ENCODE measurements at regions not wholly inside any gene's neighbourhood (a gene's known extent, or its start where the extent isn't known, plus 50 kb on each side); places are given as distances from the start of the nearest gene placed in this dataset.
"Not testable (repeated sequence)": the region's sequence is repeated elsewhere in the genome, so short reads cannot be mapped to it uniquely, and the experiment has no call there.

DNA sequence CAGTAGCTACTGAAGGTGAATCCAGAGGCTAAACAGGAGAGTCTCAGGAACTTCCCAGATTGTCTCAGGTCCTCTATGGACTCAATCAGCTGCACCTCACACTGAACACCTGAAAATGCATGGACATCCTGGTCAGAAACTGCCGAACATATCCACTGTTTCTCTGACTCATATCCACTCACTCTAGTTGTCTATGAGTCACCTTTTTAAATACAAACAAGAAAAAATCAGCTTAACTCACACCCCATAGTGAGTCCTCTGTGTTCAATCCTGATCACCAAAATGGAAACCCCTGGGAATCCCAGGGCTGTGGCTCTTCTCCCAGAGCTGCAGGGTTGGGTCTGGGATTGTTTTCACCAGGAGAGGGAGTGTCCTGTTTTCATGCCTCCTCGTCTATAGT is 556.7 kb downstream of the TMEM121 start (continued):
- TF ChIP-seq, protein P1, sequence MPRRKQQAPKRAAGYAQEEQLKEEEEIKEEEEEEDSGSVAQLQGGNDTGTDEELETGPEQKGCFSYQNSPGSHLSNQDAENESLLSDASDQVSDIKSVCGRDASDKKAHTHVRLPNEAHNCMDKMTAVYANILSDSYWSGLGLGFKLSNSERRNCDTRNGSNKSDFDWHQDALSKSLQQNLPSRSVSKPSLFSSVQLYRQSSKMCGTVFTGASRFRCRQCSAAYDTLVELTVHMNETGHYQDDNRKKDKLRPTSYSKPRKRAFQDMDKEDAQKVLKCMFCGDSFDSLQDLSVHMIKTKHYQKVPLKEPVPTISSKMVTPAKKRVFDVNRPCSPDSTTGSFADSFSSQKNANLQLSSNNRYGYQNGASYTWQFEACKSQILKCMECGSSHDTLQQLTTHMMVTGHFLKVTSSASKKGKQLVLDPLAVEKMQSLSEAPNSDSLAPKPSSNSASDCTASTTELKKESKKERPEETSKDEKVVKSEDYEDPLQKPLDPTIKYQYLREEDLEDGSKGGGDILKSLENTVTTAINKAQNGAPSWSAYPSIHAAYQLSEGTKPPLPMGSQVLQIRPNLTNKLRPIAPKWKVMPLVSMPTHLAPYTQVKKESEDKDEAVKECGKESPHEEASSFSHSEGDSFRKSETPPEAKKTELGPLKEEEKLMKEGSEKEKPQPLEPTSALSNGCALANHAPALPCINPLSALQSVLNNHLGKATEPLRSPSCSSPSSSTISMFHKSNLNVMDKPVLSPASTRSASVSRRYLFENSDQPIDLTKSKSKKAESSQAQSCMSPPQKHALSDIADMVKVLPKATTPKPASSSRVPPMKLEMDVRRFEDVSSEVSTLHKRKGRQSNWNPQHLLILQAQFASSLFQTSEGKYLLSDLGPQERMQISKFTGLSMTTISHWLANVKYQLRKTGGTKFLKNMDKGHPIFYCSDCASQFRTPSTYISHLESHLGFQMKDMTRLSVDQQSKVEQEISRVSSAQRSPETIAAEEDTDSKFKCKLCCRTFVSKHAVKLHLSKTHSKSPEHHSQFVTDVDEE (CRISPR knock-in tag; IDR thresholded peaks at IDR 0.05) = no peak
- TF ChIP-seq PPARA (CRISPR knock-in tag; IDR thresholded peaks at IDR 0.05; ENCODE audit: borderline replicate concordance) = no peak

DNA sequence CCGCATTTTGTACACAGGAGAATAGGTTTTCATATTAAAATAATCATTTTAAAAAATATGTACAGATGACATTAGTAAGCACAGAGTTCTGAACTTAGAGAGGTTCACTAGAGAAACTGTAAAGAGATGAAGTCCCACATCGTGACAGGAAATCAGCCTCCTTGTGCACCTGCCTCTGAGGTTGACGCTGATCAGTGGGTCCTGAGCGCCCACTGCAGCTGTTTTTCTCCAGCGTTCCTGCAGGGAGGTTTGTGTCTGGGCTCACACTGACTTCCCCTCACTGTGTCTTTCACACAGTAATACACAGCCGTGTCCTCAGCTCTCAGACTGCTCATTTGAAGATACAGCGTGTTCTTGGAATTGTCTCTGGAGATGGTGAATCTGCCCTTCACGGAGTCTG is 561.5 kb downstream of the TMEM121 start:
- TF ChIP-seq, protein P2, sequence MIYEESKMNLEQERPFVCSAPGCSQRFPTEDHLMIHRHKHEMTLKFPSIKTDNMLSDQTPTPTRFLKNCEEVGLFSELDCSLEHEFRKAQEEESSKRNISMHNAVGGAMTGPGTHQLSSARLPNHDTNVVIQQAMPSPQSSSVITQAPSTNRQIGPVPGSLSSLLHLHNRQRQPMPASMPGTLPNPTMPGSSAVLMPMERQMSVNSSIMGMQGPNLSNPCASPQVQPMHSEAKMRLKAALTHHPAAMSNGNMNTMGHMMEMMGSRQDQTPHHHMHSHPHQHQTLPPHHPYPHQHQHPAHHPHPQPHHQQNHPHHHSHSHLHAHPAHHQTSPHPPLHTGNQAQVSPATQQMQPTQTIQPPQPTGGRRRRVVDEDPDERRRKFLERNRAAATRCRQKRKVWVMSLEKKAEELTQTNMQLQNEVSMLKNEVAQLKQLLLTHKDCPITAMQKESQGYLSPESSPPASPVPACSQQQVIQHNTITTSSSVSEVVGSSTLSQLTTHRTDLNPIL (CRISPR knock-in tag; IDR thresholded peaks at IDR 0.05; ENCODE audit: low read depth) = no peak
- no peak for TF ChIP-seq ZNF8 (CRISPR knock-in tag; IDR thresholded peaks at IDR 0.05)
- no peak for TF ChIP-seq TCF4 (CRISPR knock-in tag; IDR thresholded peaks at IDR 0.05; ENCODE audit: borderline replicate concordance)
- no peak for TF ChIP-seq ESRRG (CRISPR knock-in tag; IDR thresholded peaks at IDR 0.05)
- TF ChIP-seq RARB (CRISPR knock-in tag; IDR thresholded peaks at IDR 0.05) = no peak
- TF ChIP-seq ARNTL (CRISPR knock-in tag; IDR thresholded peaks at IDR 0.05; ENCODE audit: borderline replicate concordance, low read depth) = no peak
- TF ChIP-seq ZNF70 (CRISPR knock-in tag; IDR thresholded peaks at IDR 0.05) = no peak
- no peak for TF ChIP-seq ZFP30 (CRISPR knock-in tag; IDR thresholded peaks at IDR 0.05)
- no peak for ATAC-seq

DNA sequence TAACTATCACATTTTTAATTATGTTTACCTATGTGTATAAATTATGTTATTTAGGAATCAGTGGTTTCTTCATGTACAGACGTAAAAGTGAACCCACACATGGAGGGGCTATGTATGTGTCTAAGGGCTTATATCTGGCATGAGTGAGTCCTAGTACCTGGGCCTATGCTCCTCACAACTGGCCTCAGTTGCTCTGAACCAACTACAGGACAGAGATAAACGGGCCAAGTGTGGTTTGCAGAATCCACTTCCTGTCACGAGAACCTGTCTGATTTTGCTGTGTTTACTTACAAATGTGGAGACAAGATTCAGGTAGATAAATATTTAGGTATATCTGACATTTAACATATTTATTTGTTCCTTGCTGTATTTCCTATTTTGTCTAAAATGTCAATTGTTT is 562.5 kb downstream of the TMEM121 start:
- ATAC-seq = not testable (repeated sequence)

DNA sequence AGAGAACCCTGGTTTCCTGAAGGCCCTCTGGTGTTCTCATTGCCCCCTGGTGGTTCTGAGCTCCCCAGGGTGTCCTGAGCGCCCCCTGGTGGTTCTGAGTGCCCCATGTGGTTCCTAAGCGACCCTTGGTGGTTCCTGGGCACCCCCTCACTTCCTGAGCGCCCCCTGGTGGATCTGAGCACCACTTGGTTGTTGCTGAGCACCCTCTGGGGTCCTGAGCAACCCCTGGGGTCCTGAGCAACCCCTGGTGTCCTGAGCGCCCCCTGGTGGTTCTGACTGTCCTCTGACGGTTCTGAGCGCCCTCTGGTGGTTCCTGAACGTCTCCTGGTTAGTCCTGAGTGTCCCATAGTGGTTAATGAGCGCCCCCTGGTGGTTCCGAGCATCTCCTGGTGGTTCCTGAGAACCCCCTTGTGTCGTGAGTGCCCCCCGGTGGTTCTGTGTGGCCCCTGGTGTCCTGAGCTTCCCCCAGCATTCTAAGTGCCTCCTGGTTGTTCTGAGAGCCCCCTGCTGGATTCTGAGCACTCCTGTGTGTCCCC is 568.3 kb downstream of the TMEM121 start:
- TF ChIP-seq ESRRG (CRISPR knock-in tag; IDR thresholded peaks at IDR 0.05) (no peak), SNAI2 (CRISPR knock-in tag; IDR thresholded peaks at IDR 0.05) (no peak), BACH2 (CRISPR knock-in tag; IDR thresholded peaks at IDR 0.05; ENCODE audit: borderline replicate concordance) (no peak), ZFP30 (CRISPR knock-in tag; IDR thresholded peaks at IDR 0.05) (no peak), ZC3H10 (CRISPR knock-in tag; IDR thresholded peaks at IDR 0.05) (no peak), PPARA (CRISPR knock-in tag; IDR thresholded peaks at IDR 0.05; ENCODE audit: borderline replicate concordance) (no peak), ARNTL (CRISPR knock-in tag; IDR thresholded peaks at IDR 0.05; ENCODE audit: borderline replicate concordance, low read depth) (no peak), ZFP3 (CRISPR knock-in tag; IDR thresholded peaks at IDR 0.05) (no peak), CSDC2 (CRISPR knock-in tag; IDR thresholded peaks at IDR 0.05) (no peak), RARB (CRISPR knock-in tag; IDR thresholded peaks at IDR 0.05) (no peak), GLIS3 (CRISPR knock-in tag; IDR thresholded peaks at IDR 0.05) (no peak)
- TF ChIP-seq, protein P3, sequence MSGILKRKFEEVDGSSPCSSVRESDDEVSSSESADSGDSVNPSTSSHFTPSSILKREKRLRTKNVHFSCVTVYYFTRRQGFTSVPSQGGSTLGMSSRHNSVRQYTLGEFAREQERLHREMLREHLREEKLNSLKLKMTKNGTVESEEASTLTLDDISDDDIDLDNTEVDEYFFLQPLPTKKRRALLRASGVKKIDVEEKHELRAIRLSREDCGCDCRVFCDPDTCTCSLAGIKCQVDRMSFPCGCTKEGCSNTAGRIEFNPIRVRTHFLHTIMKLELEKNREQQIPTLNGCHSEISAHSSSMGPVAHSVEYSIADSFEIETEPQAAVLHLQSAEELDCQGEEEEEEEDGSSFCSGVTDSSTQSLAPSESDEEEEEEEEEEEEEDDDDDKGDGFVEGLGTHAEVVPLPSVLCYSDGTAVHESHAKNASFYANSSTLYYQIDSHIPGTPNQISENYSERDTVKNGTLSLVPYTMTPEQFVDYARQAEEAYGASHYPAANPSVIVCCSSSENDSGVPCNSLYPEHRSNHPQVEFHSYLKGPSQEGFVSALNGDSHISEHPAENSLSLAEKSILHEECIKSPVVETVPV (CRISPR knock-in tag; IDR thresholded peaks at IDR 0.05) = no peak
- ATAC-seq = no peak

DNA sequence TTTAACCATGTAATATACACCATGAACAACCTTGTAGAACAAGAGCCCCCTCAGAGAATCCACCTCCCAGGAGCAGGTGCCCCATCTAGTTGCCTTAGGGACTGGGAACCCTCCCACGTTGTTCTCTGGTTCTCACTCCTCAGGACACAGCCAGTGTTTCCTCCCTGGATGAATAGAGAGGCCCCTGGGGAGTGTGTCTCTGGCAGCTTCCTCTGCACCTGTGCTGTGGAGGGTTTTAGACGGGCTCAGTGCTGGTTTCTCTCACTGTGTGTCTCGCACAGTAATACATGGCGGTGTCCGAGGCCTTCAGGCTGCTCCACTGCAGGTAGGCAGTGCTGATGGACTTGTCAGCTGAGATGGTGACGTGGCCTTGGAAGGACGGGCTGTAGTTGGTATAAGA is 581.3 kb downstream of the TMEM121 start:
- no peak for ATAC-seq
- TF ChIP-seq, protein P4, sequence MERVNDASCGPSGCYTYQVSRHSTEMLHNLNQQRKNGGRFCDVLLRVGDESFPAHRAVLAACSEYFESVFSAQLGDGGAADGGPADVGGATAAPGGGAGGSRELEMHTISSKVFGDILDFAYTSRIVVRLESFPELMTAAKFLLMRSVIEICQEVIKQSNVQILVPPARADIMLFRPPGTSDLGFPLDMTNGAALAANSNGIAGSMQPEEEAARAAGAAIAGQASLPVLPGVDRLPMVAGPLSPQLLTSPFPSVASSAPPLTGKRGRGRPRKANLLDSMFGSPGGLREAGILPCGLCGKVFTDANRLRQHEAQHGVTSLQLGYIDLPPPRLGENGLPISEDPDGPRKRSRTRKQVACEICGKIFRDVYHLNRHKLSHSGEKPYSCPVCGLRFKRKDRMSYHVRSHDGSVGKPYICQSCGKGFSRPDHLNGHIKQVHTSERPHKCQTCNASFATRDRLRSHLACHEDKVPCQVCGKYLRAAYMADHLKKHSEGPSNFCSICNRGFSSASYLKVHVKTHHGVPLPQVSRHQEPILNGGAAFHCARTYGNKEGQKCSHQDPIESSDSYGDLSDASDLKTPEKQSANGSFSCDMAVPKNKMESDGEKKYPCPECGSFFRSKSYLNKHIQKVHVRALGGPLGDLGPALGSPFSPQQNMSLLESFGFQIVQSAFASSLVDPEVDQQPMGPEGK (CRISPR knock-in tag; IDR thresholded peaks at IDR 0.05; ENCODE audit: borderline replicate concordance) = no peak
- TF ChIP-seq ZFP30 (CRISPR knock-in tag; IDR thresholded peaks at IDR 0.05) (no peak), ZNF565 (CRISPR knock-in tag; conservative IDR thresholded peaks at IDR 0.05; ENCODE audit: low read depth) (no peak), ZNF8 (CRISPR knock-in tag; IDR thresholded peaks at IDR 0.05) (no peak), OSR1 (CRISPR knock-in tag; IDR thresholded peaks at IDR 0.05) (no peak), TOX (CRISPR knock-in tag; IDR thresholded peaks at IDR 0.05; ENCODE audit: borderline replicate concordance) (no peak), ARNTL (CRISPR knock-in tag; IDR thresholded peaks at IDR 0.05; ENCODE audit: borderline replicate concordance, low read depth) (no peak), BACH2 (CRISPR knock-in tag; IDR thresholded peaks at IDR 0.05; ENCODE audit: borderline replicate concordance) (no peak), RARB (CRISPR knock-in tag; IDR thresholded peaks at IDR 0.05) (no peak), PPARA (CRISPR knock-in tag; IDR thresholded peaks at IDR 0.05; ENCODE audit: borderline replicate concordance) (no peak), TCF4 (CRISPR knock-in tag; IDR thresholded peaks at IDR 0.05; ENCODE audit: borderline replicate concordance) (no peak), ZFP3 (CRISPR knock-in tag; IDR thresholded peaks at IDR 0.05) (no peak), ZNF70 (CRISPR knock-in tag; IDR thresholded peaks at IDR 0.05) (no peak), GLIS3 (CRISPR knock-in tag; IDR thresholded peaks at IDR 0.05) (no peak)
- TF ChIP-seq, protein P1 (CRISPR knock-in tag; IDR thresholded peaks at IDR 0.05) = no peak
- TF ChIP-seq, protein P2 (CRISPR knock-in tag; IDR thresholded peaks at IDR 0.05; ENCODE audit: low read depth) = no peak
